GM12878 (cell line): ENCODE measurements at regions not wholly inside any gene's neighbourhood (a gene's known extent, or its start where the extent isn't known, plus 50 kb on each side); places are given as distances from the start of the nearest gene placed in this dataset.

Experiments used
- ATAC-seq: fragments of 200-7000 bp; cut with Tn5 transposase; 3 replicates; pipeline ENCODE4 v1.9.1; 2020; ENCODE audit warnings: mild to moderate bottlenecking, moderate library complexity
- BruUV-seq: library from RNA; stranded (reverse); fragments of 400-500 nt; replicated peaks from 2 replicates; lab custom pipeline; 2021; lab: Mats Ljungman, UMichigan
- CTCF ChIA-PET: fragments of 300-600 bp; sonication (Branson Sonifier 250); formaldehyde crosslinking; extraction: SDS; loops from one replicate; lab custom pipeline; 2021; ENCODE audit warnings: inconsistent platforms; lab: Yijun Ruan, JAX
- POLR2A ChIA-PET: fragments of 350-600 bp; formaldehyde crosslinking; extraction: SDS; loops from one replicate; lab custom pipeline; 2021; ENCODE audit warnings: inconsistent platforms; lab: Charles Lee
- RAD21 ChIA-PET: fragments of 300-600 bp; sonication (Branson Sonifier 250); formaldehyde crosslinking; loops from one replicate; lab custom pipeline; 2023; ENCODE audit warnings: antibody characterized with exemption; ENCODE audit not compliant: unreplicated experiment; lab: Charles Lee
- SMC1A ChIA-PET: fragments of 300-600 bp; sonication (Branson Sonifier 250); formaldehyde crosslinking; loops from one replicate; lab custom pipeline; 2023; ENCODE audit not compliant: unreplicated experiment, uncharacterized antibody; lab: Charles Lee
- DNase-seq: peaks from one replicate; pipeline ENCODE4 v3.0.0-alpha.2; 2011; ENCODE audit warnings: low read depth, low spot score
- FAIRE-seq: peaks from 3 replicates; lab custom pipeline; 2011; peaks lifted over from hg19 to GRCh38; lab: Jason Lieb, UNC
- H2AFZ ChIP-seq: 2 replicates; pipeline ENCODE4 v1.6.0; 2011; ENCODE audit warnings: low read depth, low read length, control low read depth; ENCODE audit not compliant: control insufficient read depth
- H3K27ac ChIP-seq: 2 replicates; pipeline ENCODE4 v1.5.1; 2011; ENCODE audit warnings: control low read depth; ENCODE audit not compliant: control insufficient read depth, insufficient read depth
- H3K27me3 ChIP-seq, 2 experiments: replicated peaks in 1 of 2; 2 replicates each; pipeline versions ENCODE4 v1.6.0 to v1.6.1; 2011; ENCODE audit warnings: low read length in 1 of 2; ENCODE audit not compliant: control insufficient read depth in 2 of 2, insufficient read depth in 2 of 2
- H3K36me3 ChIP-seq, 2 experiments: 2 replicates each; pipeline ENCODE4 v1.5.1; 2011; ENCODE audit warnings: low read length in 1 of 2; ENCODE audit not compliant: control insufficient read depth in 2 of 2, insufficient read depth in 2 of 2
- H3K4me1 ChIP-seq: 2 replicates; pipeline ENCODE4 v1.6.1; 2011; ENCODE audit warnings: mild to moderate bottlenecking, low read length, moderate library complexity, mixed read lengths; ENCODE audit not compliant: control insufficient read depth, insufficient read depth
- H3K4me2 ChIP-seq: 2 replicates; pipeline ENCODE4 v1.6.0; 2011; ENCODE audit warnings: control low read depth; ENCODE audit not compliant: control insufficient read depth, insufficient read depth
- H3K4me3 ChIP-seq: fragments of 200-600 bp; sonication (generic); 2 replicates; pipeline ENCODE4 v1.5.1; 2016
- H3K79me2 ChIP-seq: 2 replicates; pipeline ENCODE4 v1.6.0; 2011; ENCODE audit warnings: low read length; ENCODE audit not compliant: control insufficient read depth, insufficient read depth
- H3K9ac ChIP-seq: 2 replicates; pipeline ENCODE4 v1.8.0; 2011; ENCODE audit warnings: low read length, control low read depth, mixed read lengths; ENCODE audit not compliant: control insufficient read depth, insufficient read depth
- H3K9me3 ChIP-seq: replicated peaks from 3 replicates; pipeline ENCODE4 v1.5.1; 2011; ENCODE audit warnings: mild to moderate bottlenecking, low read length; ENCODE audit not compliant: control insufficient read depth, insufficient read depth
- H4K20me1 ChIP-seq: 2 replicates; pipeline ENCODE4 v1.6.0; 2011; ENCODE audit not compliant: control insufficient read depth, insufficient read depth
- ATF2 ChIP-seq: IDR thresholded peaks from 2 replicates; pipeline ENCODE4 v1.6.1; 2012; ENCODE audit warnings: low read length, inconsistent platforms
- ATF3 ChIP-seq: IDR thresholded peaks from 2 replicates; pipeline ENCODE4 v1.6.1; 2011; ENCODE audit warnings: low read depth, mild to moderate bottlenecking, low read length, moderate library complexity, borderline replicate concordance; ENCODE audit errors: extremely low read depth
- BACH1 ChIP-seq: fragments of 450-650 bp; IDR thresholded peaks from 2 replicates; pipeline ENCODE4 v1.6.1; 2017; ENCODE audit warnings: mild to moderate bottlenecking, borderline replicate concordance
- BHLHE40 ChIP-seq, 2 experiments: fragments of 450-650 bp in 1 of 2; IDR thresholded peaks; 2 replicates each; pipeline ENCODE4 v1.6.1; 2011 to 2017; ENCODE audit warnings: low read depth in 2 of 2, borderline replicate concordance in 1 of 2, improper control_type of control experiment in 1 of 2, low read length in 1 of 2, mild to moderate bottlenecking in 1 of 2
- BMI1 ChIP-seq: fragments of 450-650 bp; IDR thresholded peaks from 2 replicates; pipeline ENCODE4 v1.6.1; 2016; ENCODE audit warnings: mild to moderate bottlenecking, moderate library complexity, borderline replicate concordance
- CEBPB ChIP-seq, 2 experiments: fragments of 150-350 bp in 1 of 2; IDR thresholded peaks; 2 replicates each; pipeline ENCODE4 v1.6.1; 2012 to 2014; ENCODE audit warnings: low read depth in 2 of 2, low read length in 2 of 2, borderline replicate concordance in 1 of 2, inconsistent platforms in 1 of 2
- EED ChIP-seq: sonication (generic); IDR thresholded peaks from 2 replicates; pipeline ENCODE4 v1.6.1; 2016; ENCODE audit warnings: antibody characterized with exemption, low read depth
- NKRF ChIP-seq: fragments of 450-650 bp; conservative IDR thresholded peaks from 2 replicates; pipeline ENCODE4 v1.6.1; 2017; ENCODE audit warnings: mild to moderate bottlenecking, moderate library complexity
- NRF1 ChIP-seq: conservative IDR thresholded peaks from 2 replicates; pipeline ENCODE4 v1.6.1; 2011; ENCODE audit warnings: mild to moderate bottlenecking, low read depth, low read length, improper control_type of control experiment
- RELA ChIP-seq: fragments of 450-650 bp; IDR thresholded peaks from 2 replicates; pipeline ENCODE4 v1.8.0; 2014; ENCODE audit warnings: borderline replicate concordance; ENCODE audit not compliant: partially characterized antibody
- RFX5 ChIP-seq: IDR thresholded peaks from 2 replicates; pipeline ENCODE4 v1.6.1; 2011; ENCODE audit warnings: low read depth, low read length, improper control_type of control experiment
- SIN3A ChIP-seq: IDR thresholded peaks from 2 replicates; pipeline ENCODE4 v1.6.1; 2012; ENCODE audit warnings: low read depth, low read length, improper control_type of control experiment
- TCF12 ChIP-seq: IDR thresholded peaks from 2 replicates; pipeline ENCODE4 v1.6.1; 2011; ENCODE audit warnings: low read depth, mild to moderate bottlenecking, low read length
- TCF7 ChIP-seq: IDR thresholded peaks from 2 replicates; pipeline ENCODE4 v1.6.1; 2014; ENCODE audit warnings: antibody characterized with exemption, borderline replicate concordance
- in situ Hi-C: fragments of 300-500 bp; cut with MboI; formaldehyde crosslinking; loops from 9 replicates; pipeline ENCODE4 v1.14.3; 2018; ENCODE audit warnings: mixed read lengths
- intact Hi-C: fragments of 100-400 bp; cut with micrococcal nuclease; formaldehyde crosslinking; loops from one replicate; pipeline ENCODE4 v1.14.2; 2022; ENCODE audit not compliant: unreplicated experiment

- no peak for TF ChIP-seq TCF7
Measured at GRCh38 chr3:167012691-167013090, 367.4 kb downstream of the ZBBX start (continued).

GRCh38 chr3:167008791-167009190 is 371.3 kb downstream of the ZBBX start:
- no peak overlapping the region for H3K9ac ChIP-seq
- H3K4me1 ChIP-seq = no peaks in the 10 kb centered on the region
- H4K20me1 ChIP-seq = no peaks in the 10 kb centered on the region
- no peak for TF ChIP-seq BMI1
- no peak for TF ChIP-seq SIN3A
- no peak for TF ChIP-seq ATF3
- TF ChIP-seq BHLHE40 (IDR thresholded peaks at IDR 0.05; ENCODE audit: borderline replicate concordance in 1 of 2, low read depth in 2 of 2, low read length in 1 of 2) = no peak
- no peak for TF ChIP-seq NRF1
- TF ChIP-seq RFX5 = no peak
- no peak for TF ChIP-seq RELA
- TF ChIP-seq TCF12 = no peak
- TF ChIP-seq ATF2 = no peak
- TF ChIP-seq BACH1 = no peak
- no peak for TF ChIP-seq NKRF
- no peak for TF ChIP-seq CEBPB (IDR thresholded peaks at IDR 0.05; ENCODE audit: borderline replicate concordance in 1 of 2, low read depth in 2 of 2, low read length in 2 of 2)
- TF ChIP-seq EED = no peak
- ChIA-PET CTCF (no interaction called here), RAD21 (no interaction called here), SMC1A (no interaction called here), POLR2A (no interaction called here)
- H3K4me3 ChIP-seq = no peak overlapping the region
- H3K27ac ChIP-seq = no peak overlapping the region
- intact Hi-C loops (no loop called here), in situ Hi-C loops (no loop called here)
- no peaks in the 10 kb centered on the region for H3K79me2 ChIP-seq
- BruUV-seq = no TSS peak
- no peak overlapping the region for H2AFZ ChIP-seq
- no peaks in the 10 kb centered on the region for H3K36me3 ChIP-seq
- no peaks in the 10 kb centered on the region for H3K27me3 ChIP-seq
- no peak overlapping the region for H3K4me2 ChIP-seq
- FAIRE-seq = no peak
- no peak for DNase-seq
- no peak for ATAC-seq
- no peaks in the 10 kb centered on the region for H3K9me3 ChIP-seq
